Mesendoderm (in vitro differentiated cells): ENCODE measurements at regions not wholly inside any gene's neighbourhood (a gene's known extent, or its start where the extent isn't known, plus 50 kb on each side); places are given as distances from the start of the nearest gene placed in this dataset.

ENCODE experiments used
- DNase-seq: peaks from one replicate; pipeline ENCODE4 v3.0.0; 2013
- H2AK5ac ChIP-seq: 2 replicates; pipeline ENCODE4 v1.6.1; 2013; ENCODE audit warnings: low read length, inconsistent platforms
- H2BK120ac ChIP-seq: 2 replicates; pipeline ENCODE4 v1.6.1; 2013; ENCODE audit warnings: low read depth, mild to moderate bottlenecking, low read length, moderate library complexity, mixed read lengths
- H2BK15ac ChIP-seq: replicated peaks from 2 replicates; pipeline ENCODE4 v1.6.1; 2013; ENCODE audit warnings: low read depth, mild to moderate bottlenecking, moderate library complexity
- H2BK5ac ChIP-seq: 2 replicates; pipeline ENCODE4 v1.6.1; 2013; ENCODE audit warnings: low read length, inconsistent platforms
- H3K18ac ChIP-seq: 2 replicates; pipeline ENCODE4 v1.6.1; 2013; ENCODE audit warnings: mild to moderate bottlenecking, low read length, mixed read lengths
- H3K23ac ChIP-seq: one replicate; pipeline ENCODE4 v1.6.1; 2013; ENCODE audit warnings: low read length
- H3K27ac ChIP-seq: 2 replicates; pipeline ENCODE4 v1.5.1; 2013; ENCODE audit warnings: low read depth, mild to moderate bottlenecking, inconsistent platforms, low read length, moderate library complexity
- H3K27me3 ChIP-seq: 2 replicates; pipeline ENCODE4 v1.6.1; 2013; ENCODE audit warnings: low read length, control low read depth, mild to moderate bottlenecking, inconsistent platforms; ENCODE audit not compliant: insufficient read depth, poor library complexity
- H3K36me3 ChIP-seq: 2 replicates; pipeline ENCODE4 v1.6.1; 2013; ENCODE audit warnings: low read length, inconsistent platforms; ENCODE audit not compliant: control insufficient read depth, insufficient read depth
- H3K4ac ChIP-seq: one replicate; pipeline ENCODE4 v1.6.1; 2013; ENCODE audit warnings: low read depth, mild to moderate bottlenecking, low read length, moderate library complexity
- H3K4me1 ChIP-seq: 2 replicates; pipeline ENCODE4 v1.6.1; 2013; ENCODE audit warnings: low read depth, low read length, inconsistent platforms; ENCODE audit not compliant: control insufficient read depth
- H3K4me2 ChIP-seq: 2 replicates; pipeline ENCODE4 v1.6.1; 2013; ENCODE audit warnings: low read length
- H3K4me3 ChIP-seq: 2 replicates; pipeline ENCODE4 v1.5.1; 2013; ENCODE audit warnings: mild to moderate bottlenecking, low read length
- H3K56ac ChIP-seq: one replicate; pipeline ENCODE4 v1.6.1; 2013; ENCODE audit warnings: low read length
- H3K79me1 ChIP-seq: 2 replicates; pipeline ENCODE4 v1.6.1; 2013; ENCODE audit warnings: low read length, inconsistent platforms
- H3K79me2 ChIP-seq: 2 replicates; pipeline ENCODE4 v1.6.1; 2013; ENCODE audit warnings: mild to moderate bottlenecking, low read length; ENCODE audit not compliant: control insufficient read depth, insufficient read depth
- H3K9ac ChIP-seq: 2 replicates; pipeline ENCODE4 v1.6.1; 2013; ENCODE audit warnings: low read length, inconsistent platforms
- H4K5ac ChIP-seq: one replicate; pipeline ENCODE4 v1.6.1; 2013; ENCODE audit warnings: low read length
- H4K8ac ChIP-seq: one replicate; pipeline ENCODE4 v1.6.1; 2013; ENCODE audit warnings: low read depth, mild to moderate bottlenecking, control low read depth, low read length, moderate library complexity
- WGBS: extraction: QIAGEN DNeasy Blood & Tissue Kit; methylation state at CpG from one replicate; pipeline ENCODE4 v1.1.7; 2013; ENCODE audit warnings: low lambda C conversion rate, missing lambda C conversion rate; ENCODE audit not compliant: insufficient coverage; ENCODE audit errors: extremely low coverage; 5-methylcytosine and 5-hydroxymethylcytosine counted together

DNA sequence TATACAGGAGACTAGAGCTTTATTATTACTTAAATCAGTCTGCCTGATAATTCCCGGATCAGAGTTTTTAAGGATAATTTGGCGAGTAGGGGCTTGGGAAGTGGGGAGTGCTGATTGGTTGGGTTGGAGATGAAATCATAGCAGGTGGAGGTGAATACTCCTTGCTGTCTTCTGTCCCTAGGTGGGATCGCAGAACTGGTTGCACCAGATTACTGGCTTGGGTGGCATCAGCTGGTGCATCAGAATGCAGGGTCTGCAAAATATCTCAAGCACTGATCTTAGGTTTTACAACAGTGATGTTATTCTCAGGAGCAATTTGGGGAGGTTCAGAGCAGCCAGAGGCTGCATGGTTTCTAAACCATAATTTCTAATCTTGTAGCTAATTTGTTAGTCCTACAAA is 68.1 kb downstream of the KIF4B start:
- Histone ChIP-seq H3K79me1 (no peaks in the 10 kb centered on the region), H3K4me1 (no peaks in the 10 kb centered on the region), H3K27me3 (no peaks in the 10 kb centered on the region), H3K23ac (no peak overlapping the region), H2BK5ac (no peak overlapping the region), H2BK15ac (no peak overlapping the region), H4K5ac (no peak overlapping the region), H3K56ac (no peak overlapping the region), H3K27ac (no peak overlapping the region), H3K4me2 (no peak overlapping the region), H3K4ac (no peak overlapping the region), H3K9ac (no peak overlapping the region), H3K79me2 (no peaks in the 10 kb centered on the region), H3K18ac (no peak overlapping the region), H3K36me3 (no peaks in the 10 kb centered on the region), H2BK120ac (no peak overlapping the region), H3K4me3 (no peak overlapping the region), H4K8ac (no peak overlapping the region), H2AK5ac (no peak overlapping the region)
- no CpG with 5 or more reads among the region's 3 CpGs for WGBS
- no peak for DNase-seq

DNA sequence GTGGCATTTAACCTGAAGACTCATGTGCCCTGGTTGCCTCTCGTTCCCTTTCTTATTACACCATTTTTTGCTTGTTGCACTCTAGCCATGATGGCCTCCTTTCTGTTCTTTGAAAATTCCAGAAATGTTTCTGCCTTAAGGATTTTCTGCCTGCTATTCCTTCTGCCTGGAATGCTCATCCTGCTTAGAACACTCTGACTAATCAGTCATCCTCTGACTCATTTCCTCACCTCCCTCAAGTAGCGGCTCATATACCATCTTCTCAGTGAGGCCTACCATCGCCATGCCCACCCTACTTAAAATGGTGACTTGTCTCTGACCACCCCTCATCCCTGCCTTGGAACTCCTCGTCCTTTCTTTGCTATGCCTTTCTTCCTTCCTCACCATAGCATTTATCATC is 68.8 kb downstream of the KIF4B start:
- Histone ChIP-seq H3K4me3 (no peak overlapping the region), H4K5ac (no peak overlapping the region), H3K36me3 (no peaks in the 10 kb centered on the region), H3K79me1 (no peaks in the 10 kb centered on the region), H3K27ac (no peak overlapping the region), H3K27me3 (no peaks in the 10 kb centered on the region), H3K79me2 (no peaks in the 10 kb centered on the region), H3K4me2 (no peak overlapping the region), H3K4ac (no peak overlapping the region), H2BK5ac (no peak overlapping the region), H3K23ac (no peak overlapping the region), H3K9ac (no peak overlapping the region), H2AK5ac (no peak overlapping the region), H3K56ac (no peak overlapping the region), H3K18ac (no peak overlapping the region), H2BK15ac (no peak overlapping the region), H3K4me1 (no peaks in the 10 kb centered on the region), H4K8ac (no peak overlapping the region), H2BK120ac (no peak overlapping the region)
- peak; percentile 82 for DNase-seq
- no CpG with 5 or more reads among the region's 4 CpGs for WGBS

DNA sequence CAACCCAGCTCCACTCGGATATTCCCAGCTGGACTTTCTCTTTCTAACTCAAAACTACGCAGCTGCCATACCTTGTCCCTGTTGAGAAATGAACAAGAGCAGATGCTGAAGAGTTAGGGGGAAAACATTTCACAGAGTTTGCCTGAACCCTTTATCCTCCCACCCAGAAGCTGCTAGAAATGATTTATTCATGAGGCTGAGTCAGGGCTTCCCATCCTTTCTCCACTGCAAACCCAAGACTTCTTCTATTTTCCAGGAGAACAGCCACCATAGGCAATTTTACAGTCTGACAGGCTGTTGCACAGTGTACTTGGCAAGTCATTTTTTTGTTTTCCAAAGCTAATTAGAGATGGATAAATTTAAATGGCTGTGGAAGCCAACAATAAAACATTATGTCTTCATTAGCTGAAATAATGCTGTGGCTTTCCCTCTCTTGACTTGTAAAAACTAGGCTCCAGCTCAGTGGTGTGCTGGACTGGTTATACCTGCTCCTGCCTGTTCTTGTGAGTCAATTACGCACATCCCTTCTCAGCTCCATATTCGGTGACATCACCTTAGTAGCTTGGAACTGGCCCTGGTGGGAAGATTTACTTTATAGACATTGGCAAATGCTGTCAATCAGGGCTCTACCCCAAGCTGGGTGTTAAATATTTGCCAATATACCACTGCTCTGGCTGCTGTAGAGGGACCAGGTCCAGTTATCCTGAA is 71.9 kb downstream of the KIF4B start:
- Histone ChIP-seq H3K56ac (no peak overlapping the region), H3K4me2 (no peak overlapping the region), H3K23ac (no peak overlapping the region), H3K27me3 (no peaks in the 10 kb centered on the region), H3K18ac (no peak overlapping the region), H3K79me1 (no peaks in the 10 kb centered on the region), H3K4me3 (no peak overlapping the region), H3K27ac (no peak overlapping the region), H3K4ac (no peak overlapping the region), H2BK15ac (no peak overlapping the region), H4K5ac (no peak overlapping the region), H2AK5ac (no peak overlapping the region), H4K8ac (no peak overlapping the region), H2BK120ac (no peak overlapping the region), H3K9ac (no peak overlapping the region), H3K4me1 (no peaks in the 10 kb centered on the region), H3K36me3 (no peaks in the 10 kb centered on the region), H2BK5ac (no peak overlapping the region), H3K79me2 (no peaks in the 10 kb centered on the region)
- no CpG with 5 or more reads among the region's 4 CpGs for WGBS
- no peak for DNase-seq

DNA sequence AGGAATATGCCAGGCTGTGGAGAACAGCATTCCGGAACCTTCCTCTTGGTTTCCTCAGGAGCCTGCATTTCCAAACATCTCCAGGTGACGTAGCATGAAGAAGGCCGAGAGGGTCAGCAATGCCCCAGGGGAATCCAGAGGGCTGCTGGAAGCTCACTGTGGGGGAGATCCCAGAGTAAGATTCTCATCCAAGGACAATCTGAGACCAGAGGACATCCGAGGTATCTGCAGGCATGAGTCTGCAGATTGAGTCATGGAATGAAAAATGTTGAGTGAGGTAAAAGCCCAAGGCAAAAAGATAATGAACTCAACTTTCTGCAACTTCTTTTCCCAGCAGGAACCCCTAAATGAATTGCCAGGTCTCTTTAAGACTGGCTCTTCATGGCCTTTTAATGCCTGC is 73.5 kb downstream of the KIF4B start:
- H3K56ac ChIP-seq, result no peak overlapping the region
- no peak overlapping the region for H2BK120ac ChIP-seq
- H3K79me1 ChIP-seq, result no peaks in the 10 kb centered on the region
- peak overlapping the region; percentile 42 for H3K4ac ChIP-seq
- H3K18ac ChIP-seq, result no peak overlapping the region
- no CpG with 5 or more reads among the region's 4 CpGs for WGBS
- no peak overlapping the region for H3K27ac ChIP-seq
- no peak overlapping the region for H4K5ac ChIP-seq
- no peaks in the 10 kb centered on the region for H3K79me2 ChIP-seq
- H3K23ac ChIP-seq, result no peak overlapping the region
- H3K27me3 ChIP-seq, result no peaks in the 10 kb centered on the region
- H3K4me2 ChIP-seq, result no peak overlapping the region
- no peak overlapping the region for H3K9ac ChIP-seq
- no peak overlapping the region for H4K8ac ChIP-seq
- H3K4me3 ChIP-seq, result no peak overlapping the region
- H3K4me1 ChIP-seq, result no peaks in the 10 kb centered on the region
- no peak overlapping the region for H2BK15ac ChIP-seq
- H3K36me3 ChIP-seq, result no peaks in the 10 kb centered on the region
- no peak overlapping the region for H2AK5ac ChIP-seq
- no peak overlapping the region for H2BK5ac ChIP-seq
- DNase-seq, result peak; percentile 78

DNA sequence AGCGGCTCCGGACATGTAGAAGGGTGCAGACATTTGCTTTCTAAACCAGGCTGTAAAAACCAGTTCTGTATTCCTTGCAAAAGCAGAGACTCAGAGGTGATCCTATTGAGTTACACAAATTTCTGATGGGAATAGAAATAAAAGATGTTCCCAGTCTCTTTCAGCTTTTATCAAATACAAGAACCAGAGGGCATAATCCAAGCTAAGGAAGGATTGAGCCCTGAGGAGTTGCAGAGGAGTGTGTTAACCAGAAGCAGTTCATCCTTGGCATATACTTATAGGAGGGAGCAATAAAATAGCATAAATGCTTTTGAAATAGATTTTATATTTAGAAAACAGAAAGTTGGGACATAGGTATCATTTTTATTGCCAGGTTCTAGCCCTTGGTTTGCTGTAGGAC is 75.3 kb downstream of the KIF4B start:
- no peaks in the 10 kb centered on the region for H3K79me1 ChIP-seq
- H2BK5ac ChIP-seq, result no peak overlapping the region
- no peak for DNase-seq
- no peak overlapping the region for H3K56ac ChIP-seq
- no peak overlapping the region for H3K18ac ChIP-seq
- H2AK5ac ChIP-seq, result no peak overlapping the region
- H3K27me3 ChIP-seq, result no peaks in the 10 kb centered on the region
- H4K8ac ChIP-seq, result no peak overlapping the region
- H3K27ac ChIP-seq, result no peak overlapping the region
- H3K9ac ChIP-seq, result no peak overlapping the region
- H2BK15ac ChIP-seq, result no peak overlapping the region
- H3K4me2 ChIP-seq, result no peak overlapping the region
- no peaks in the 10 kb centered on the region for H3K36me3 ChIP-seq
- no peaks in the 10 kb centered on the region for H3K79me2 ChIP-seq
- H3K4me1 ChIP-seq, result no peaks in the 10 kb centered on the region
- no peak overlapping the region for H3K4ac ChIP-seq
- no peak overlapping the region for H3K4me3 ChIP-seq
- no peak overlapping the region for H2BK120ac ChIP-seq
- H4K5ac ChIP-seq, result no peak overlapping the region
- no CpG with 5 or more reads among the region's 2 CpGs for WGBS
- H3K23ac ChIP-seq, result no peak overlapping the region

DNA sequence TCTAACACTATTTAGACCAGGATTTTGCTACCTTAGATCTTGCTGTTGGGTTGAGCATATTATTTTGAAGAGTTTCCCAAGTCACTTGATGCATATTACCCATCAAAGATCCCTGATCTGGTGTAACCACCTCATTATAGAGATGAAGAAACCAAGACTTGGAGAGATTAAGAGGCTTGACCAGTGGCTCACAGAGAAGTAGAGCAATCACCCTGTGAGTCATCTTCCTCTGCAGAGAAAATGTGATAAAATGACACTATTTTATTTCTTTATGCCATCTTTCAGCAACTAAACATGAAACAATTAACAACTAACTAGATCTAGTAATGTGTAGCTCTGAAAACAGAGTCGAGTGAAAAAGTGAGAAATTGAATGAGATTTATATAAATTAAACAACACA is 76.1 kb downstream of the KIF4B start:
- WGBS, result no CpG with 5 or more reads among the region's 1 CpG
- H3K4me3 ChIP-seq, result no peak overlapping the region
- no peak overlapping the region for H3K18ac ChIP-seq
- no peak overlapping the region for H2BK5ac ChIP-seq
- H3K27ac ChIP-seq, result no peak overlapping the region
- H3K36me3 ChIP-seq, result no peaks in the 10 kb centered on the region
- H3K4ac ChIP-seq, result no peak overlapping the region
- H3K56ac ChIP-seq, result no peak overlapping the region
- H2AK5ac ChIP-seq, result no peak overlapping the region
- no peak for DNase-seq
- no peak overlapping the region for H4K5ac ChIP-seq
- no peak overlapping the region for H3K23ac ChIP-seq
- H2BK15ac ChIP-seq, result no peak overlapping the region
- H3K4me1 ChIP-seq, result no peaks in the 10 kb centered on the region
- H4K8ac ChIP-seq, result no peak overlapping the region
- H3K4me2 ChIP-seq, result no peak overlapping the region
- H3K79me2 ChIP-seq, result no peaks in the 10 kb centered on the region
- no peaks in the 10 kb centered on the region for H3K79me1 ChIP-seq
- no peak overlapping the region for H3K9ac ChIP-seq
- H3K27me3 ChIP-seq, result no peaks in the 10 kb centered on the region
- no peak overlapping the region for H2BK120ac ChIP-seq
